K562 (cell line): ENCODE measurements at regions not wholly inside any gene's neighbourhood (a gene's known extent, or its start where the extent isn't known, plus 50 kb on each side); places are given as distances from the start of the nearest gene placed in this dataset.

Experiments
- MGA ChIP-seq: fragments of 450-650 bp; IDR thresholded peaks from 2 replicates; pipeline ENCODE4 v1.6.1; 2016; ENCODE audit warnings: mild to moderate bottlenecking, moderate library complexity
- TARDBP ChIP-seq: fragments of 450-650 bp; IDR thresholded peaks from 2 replicates; pipeline ENCODE4 v1.6.1; 2016
- TEAD4 ChIP-seq, 2 experiments: sonication (generic) in 1 of 2; formaldehyde crosslinking in 1 of 2; IDR thresholded peaks; 2 replicates each; pipeline versions ENCODE4 v1.6.1 to v1.8.0; 2012 to 2022; ENCODE audit warnings: borderline replicate concordance in 1 of 2, inconsistent platforms in 1 of 2, low read length in 1 of 2, mild to moderate bottlenecking in 1 of 2, missing genetic modification reagents in 1 of 2
- VEZF1 ChIP-seq: fragments of 200-800 bp; sonication (Bioruptor generic); IDR thresholded peaks from 2 replicates; pipeline ENCODE4 v1.6.1; 2017; ENCODE audit warnings: missing genetic modification characterization, missing compliant biosample characterization
- ZNF592 ChIP-seq: fragments of 450-650 bp; IDR thresholded peaks from 2 replicates; pipeline ENCODE4 v1.6.1; 2017; ENCODE audit warnings: antibody characterized with exemption, mild to moderate bottlenecking

GRCh38 chr6:170039156-170040114 lies 251.4 kb downstream of the DLL1 start (continued):
- TF ChIP-seq MGA (no peak), TARDBP (no peak), VEZF1 (no peak), TEAD4 (IDR thresholded peaks at IDR 0.05; ENCODE audit: low read length) (no peak), TEAD4 (CRISPR knock-in tag; IDR thresholded peaks at IDR 0.05; ENCODE audit: borderline replicate concordance) (no peak), ZNF592 (no peak)
